ENCODE measurements at regions not wholly inside any gene's neighbourhood (a gene's known extent, or its start where the extent isn't known, plus 50 kb on each side); places are given as distances from the start of the nearest gene placed in this dataset.

DNA sequence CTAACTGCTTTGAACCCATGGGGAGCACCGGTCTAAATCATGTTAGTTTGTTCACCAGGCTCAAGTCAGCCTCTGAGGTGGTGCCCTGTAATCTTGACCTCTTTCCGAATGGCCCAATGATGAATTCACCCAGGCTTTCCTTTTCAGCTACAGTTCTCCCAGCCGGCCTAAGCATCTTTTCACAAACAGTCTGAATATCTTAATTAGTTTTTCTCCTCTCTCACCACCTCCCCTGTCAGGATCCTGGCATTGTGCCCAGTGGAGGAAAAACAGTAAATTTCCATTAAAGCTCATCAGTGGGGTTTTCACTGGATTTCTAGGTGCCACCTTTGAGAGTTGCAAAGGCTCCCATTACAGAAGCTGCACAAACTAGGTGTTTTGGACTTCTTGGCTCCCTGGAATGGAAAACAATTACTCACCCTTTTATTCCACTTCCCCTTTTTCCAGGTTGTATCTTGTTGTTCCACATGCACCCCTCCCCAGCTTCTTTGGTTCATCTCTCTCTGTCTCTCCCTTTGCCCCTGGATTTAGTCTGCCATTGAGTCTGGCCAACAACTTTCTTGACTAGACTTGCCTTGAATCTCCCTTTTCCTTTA, 69.4 kb upstream of the ADAMTSL1 start:
- DNase-seq, result no peak
- no peaks in the 10 kb centered on the region for H3K36me3 ChIP-seq (ENCODE audit: control insufficient read depth in 3 of 3, insufficient read depth in 2 of 3, low read depth in 1 of 3, low read length in 3 of 3)
- WGBS, 3 donors, result 76 to 87% (median 83%) methylated on average over 3 of the region's 3 CpGs
- H3K27ac ChIP-seq (ENCODE audit: low read depth in 1 of 3, low read length in 2 of 3), result no peak overlapping the region
- no peak overlapping the region for H3K4me3 ChIP-seq (ENCODE audit: low read depth in 1 of 3, low read length in 3 of 3)
- no peaks in the 10 kb centered on the region for H3K9me3 ChIP-seq (ENCODE audit: control insufficient read depth in 2 of 2, insufficient read depth in 1 of 2, low read depth in 1 of 2, low read length in 1 of 2)
- no peak for FAIRE-seq
- no peaks in the 10 kb centered on the region for H3K4me1 ChIP-seq (ENCODE audit: control insufficient read depth in 3 of 3, insufficient read depth in 2 of 3, low read depth in 1 of 3, low read length in 2 of 3)
- no peaks in the 10 kb centered on the region for H3K27me3 ChIP-seq (ENCODE audit: control insufficient read depth in 3 of 3, insufficient read depth in 3 of 3, low read length in 3 of 3)

DNA sequence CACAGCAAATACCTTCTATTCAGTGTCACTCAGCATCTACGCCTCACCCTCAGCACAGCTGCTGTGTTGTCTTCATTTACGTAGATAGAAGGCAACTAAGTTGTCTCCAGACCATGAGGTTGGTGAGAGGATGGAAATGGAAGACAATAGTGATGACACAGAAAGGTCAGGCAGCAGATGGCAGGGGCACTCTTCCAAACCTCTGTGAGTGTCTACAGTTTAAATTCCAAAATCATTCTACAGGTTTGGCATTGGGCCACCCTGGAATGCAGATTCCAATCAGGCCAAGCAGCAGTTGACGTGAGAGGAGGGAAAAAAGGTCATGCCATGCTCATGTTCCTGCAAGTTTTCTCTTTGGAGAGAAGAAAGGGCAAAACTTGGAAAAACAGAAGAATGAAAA, 68.7 kb upstream of the ADAMTSL1 start:
- Histone ChIP-seq H3K27ac (ENCODE audit: low read depth in 1 of 3, low read length in 2 of 3) (no peak overlapping the region), H3K27me3 (ENCODE audit: control insufficient read depth in 3 of 3, insufficient read depth in 3 of 3, low read length in 3 of 3) (no peaks in the 10 kb centered on the region), H3K36me3 (ENCODE audit: control insufficient read depth in 3 of 3, insufficient read depth in 2 of 3, low read depth in 1 of 3, low read length in 3 of 3) (no peaks in the 10 kb centered on the region), H3K9me3 (ENCODE audit: control insufficient read depth in 2 of 2, insufficient read depth in 1 of 2, low read depth in 1 of 2, low read length in 1 of 2) (no peaks in the 10 kb centered on the region), H3K4me3 (ENCODE audit: low read depth in 1 of 3, low read length in 3 of 3) (no peak overlapping the region), H3K4me1 (ENCODE audit: control insufficient read depth in 3 of 3, insufficient read depth in 2 of 3, low read depth in 1 of 3, low read length in 2 of 3) (no peaks in the 10 kb centered on the region)
- DNase-seq (no peak), FAIRE-seq (no peak)
- 76 to 90% (median 86%) methylated on average over 3 of the region's 3 CpGs for WGBS, 3 donors

DNA sequence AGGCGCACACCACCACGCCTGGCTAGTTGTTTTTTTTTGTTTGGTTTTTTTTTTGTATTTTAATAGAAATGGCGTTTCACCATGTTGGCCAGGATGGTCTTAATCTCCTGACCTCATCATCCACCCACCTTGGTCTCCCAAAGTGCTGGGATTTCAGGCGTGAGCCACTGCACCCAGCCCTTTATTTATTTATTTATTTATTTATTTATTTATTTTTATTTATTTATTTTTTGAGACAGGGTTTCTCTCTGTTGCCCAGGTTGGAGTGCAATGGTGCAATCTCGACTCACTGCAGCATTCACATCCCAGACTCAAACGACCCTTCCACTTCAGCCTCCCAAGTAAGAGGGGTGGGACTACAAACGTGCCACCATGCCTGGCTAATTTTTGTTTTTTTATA, 63.0 kb upstream of the ADAMTSL1 start:
- no peak overlapping the region for H3K27ac ChIP-seq (ENCODE audit: low read depth in 1 of 3, low read length in 2 of 3)
- H3K4me1 ChIP-seq (ENCODE audit: control insufficient read depth in 3 of 3, insufficient read depth in 2 of 3, low read depth in 1 of 3, low read length in 2 of 3), result no peaks in the 10 kb centered on the region
- H3K9me3 ChIP-seq (ENCODE audit: control insufficient read depth in 2 of 2, insufficient read depth in 1 of 2, low read depth in 1 of 2, low read length in 1 of 2), result no peaks in the 10 kb centered on the region
- H3K36me3 ChIP-seq (ENCODE audit: control insufficient read depth in 3 of 3, insufficient read depth in 2 of 3, low read depth in 1 of 3, low read length in 3 of 3), result no peaks in the 10 kb centered on the region
- H3K4me3 ChIP-seq (ENCODE audit: low read depth in 1 of 3, low read length in 3 of 3), result no peak overlapping the region
- no peak for DNase-seq
- no peak for FAIRE-seq
- WGBS, 3 donors, result 83 to 86% (median 83%) methylated on average over 7 of the region's 7 CpGs
- peaks cover 0 to 3% (median 0%) of the 10 kb centered on the region in 3 donors for H3K27me3 ChIP-seq (ENCODE audit: control insufficient read depth in 3 of 3, insufficient read depth in 3 of 3, low read length in 3 of 3)

DNA sequence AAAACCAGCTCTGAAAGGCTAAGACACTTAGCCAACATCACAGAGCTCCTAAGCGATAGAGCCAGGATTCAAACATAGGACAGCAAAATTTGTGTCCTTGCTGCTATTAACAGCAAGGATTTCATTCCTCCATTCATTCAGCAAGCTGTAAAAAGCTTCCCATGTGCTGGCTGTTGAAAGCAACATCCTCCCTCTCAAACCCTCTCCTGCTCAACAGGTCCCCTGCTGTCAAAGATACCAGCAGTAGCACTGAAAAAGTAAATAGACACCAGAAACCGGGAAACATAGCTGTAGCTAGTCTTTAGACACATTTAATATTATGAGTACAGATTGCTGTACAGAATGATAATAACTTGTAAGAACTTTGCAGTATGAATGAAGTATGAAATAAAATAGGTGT, 52.6 kb upstream of the ADAMTSL1 start:
- H3K4me1 ChIP-seq (ENCODE audit: control insufficient read depth in 3 of 3, insufficient read depth in 2 of 3, low read depth in 1 of 3, low read length in 2 of 3), result no peaks in the 10 kb centered on the region
- no peaks in the 10 kb centered on the region for H3K9me3 ChIP-seq (ENCODE audit: control insufficient read depth in 2 of 2, insufficient read depth in 1 of 2, low read depth in 1 of 2, low read length in 1 of 2)
- no peaks in the 10 kb centered on the region for H3K27me3 ChIP-seq (ENCODE audit: control insufficient read depth in 3 of 3, insufficient read depth in 3 of 3, low read length in 3 of 3)
- DNase-seq, result no peak
- WGBS, 3 donors, result 58 to 73% (median 66%) methylated on average over 2 of the region's 2 CpGs
- no peak overlapping the region for H3K4me3 ChIP-seq (ENCODE audit: low read depth in 1 of 3, low read length in 3 of 3)
- H3K36me3 ChIP-seq (ENCODE audit: control insufficient read depth in 3 of 3, insufficient read depth in 2 of 3, low read depth in 1 of 3, low read length in 3 of 3), result no peaks in the 10 kb centered on the region
- H3K27ac ChIP-seq (ENCODE audit: low read depth in 1 of 3, low read length in 2 of 3), result no peak overlapping the region
- FAIRE-seq, result no peak

DNA sequence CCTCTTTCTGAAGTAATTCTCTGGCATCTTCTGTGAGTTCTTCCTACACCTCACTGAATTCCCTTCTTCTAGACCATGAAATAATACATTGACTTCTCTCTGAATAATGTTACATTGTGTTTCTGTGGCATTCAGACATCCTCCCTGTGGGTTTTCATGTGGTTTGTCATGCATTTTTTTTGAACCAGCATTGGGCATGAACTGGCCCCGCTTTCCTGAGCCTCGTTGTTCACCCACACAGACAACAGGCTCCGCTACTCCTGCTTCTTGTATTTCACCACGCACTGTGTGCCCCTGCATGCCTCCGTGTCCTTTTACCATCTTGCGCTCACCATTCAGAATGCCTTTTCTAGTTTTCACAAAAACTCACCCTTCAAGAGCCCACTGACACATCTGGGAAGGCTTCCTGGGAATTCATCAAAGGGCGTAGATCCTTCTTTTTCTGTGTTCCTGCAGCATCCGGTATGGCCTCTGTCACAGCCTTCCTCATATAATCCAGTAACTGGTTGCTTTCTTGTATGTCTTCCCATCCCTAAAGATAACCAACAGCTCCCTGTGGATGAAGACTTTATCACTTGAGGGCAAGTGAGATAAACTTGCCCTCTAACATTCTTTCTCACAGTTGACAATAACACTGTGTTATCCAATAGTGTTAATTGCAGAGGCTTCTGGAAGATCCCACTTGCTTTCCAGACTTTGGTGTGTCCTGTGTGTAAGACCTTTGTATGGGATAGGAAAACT, 51.5 kb upstream of the ADAMTSL1 start:
- H3K27me3 ChIP-seq (ENCODE audit: control insufficient read depth in 3 of 3, insufficient read depth in 3 of 3, low read length in 3 of 3), result no peaks in the 10 kb centered on the region
- H3K4me1 ChIP-seq (ENCODE audit: control insufficient read depth in 3 of 3, insufficient read depth in 2 of 3, low read depth in 1 of 3, low read length in 2 of 3), result no peaks in the 10 kb centered on the region
- H3K27ac ChIP-seq (ENCODE audit: low read depth in 1 of 3, low read length in 2 of 3), result no peak overlapping the region
- FAIRE-seq, result no peak
- no peaks in the 10 kb centered on the region for H3K36me3 ChIP-seq (ENCODE audit: control insufficient read depth in 3 of 3, insufficient read depth in 2 of 3, low read depth in 1 of 3, low read length in 3 of 3)
- H3K4me3 ChIP-seq (ENCODE audit: low read depth in 1 of 3, low read length in 3 of 3), result no peak overlapping the region
- no peaks in the 10 kb centered on the region for H3K9me3 ChIP-seq (ENCODE audit: control insufficient read depth in 2 of 2, insufficient read depth in 1 of 2, low read depth in 1 of 2, low read length in 1 of 2)
- DNase-seq, result no peak
- 79 to 92% (median 84%) methylated on average over 8 of the region's 8 CpGs for WGBS, 3 donors

DNA sequence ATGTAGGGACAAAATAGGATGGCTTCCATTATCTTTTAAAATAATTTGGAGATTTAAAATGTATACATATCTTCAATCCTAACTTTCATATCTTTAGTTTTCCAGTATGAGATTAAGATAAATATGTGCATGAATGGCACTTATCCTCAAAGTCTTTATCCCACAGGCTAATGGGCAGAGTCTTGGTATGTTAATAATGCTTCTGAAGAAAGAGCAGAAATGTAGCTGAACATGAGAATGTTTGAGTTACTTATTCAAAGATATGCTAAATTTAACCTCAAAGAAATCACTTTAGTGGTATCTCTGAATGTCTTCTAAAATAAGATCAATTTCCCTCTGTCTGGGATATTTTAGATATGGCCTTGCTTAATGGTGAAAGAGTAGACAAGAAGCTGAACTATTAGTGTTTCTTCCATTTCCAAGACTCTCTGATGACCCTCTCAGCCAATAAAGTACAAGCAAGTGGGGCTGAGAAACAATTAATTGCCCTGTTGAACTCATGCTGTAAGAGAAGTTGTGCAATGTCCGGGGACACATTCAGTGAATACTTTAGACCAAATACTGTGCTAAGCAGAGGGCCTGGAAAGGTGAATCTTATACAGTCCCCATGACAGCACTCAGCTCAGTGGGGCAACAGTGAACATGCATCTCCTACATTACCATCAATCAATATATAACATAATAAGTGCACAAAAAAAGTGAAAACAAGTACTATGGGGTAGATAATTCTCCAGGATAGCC, 50.0 kb upstream of the ADAMTSL1 start:
- no peaks in the 10 kb centered on the region for H3K4me1 ChIP-seq (ENCODE audit: control insufficient read depth in 3 of 3, insufficient read depth in 2 of 3, low read depth in 1 of 3, low read length in 2 of 3)
- no peak overlapping the region for H3K27ac ChIP-seq (ENCODE audit: low read depth in 1 of 3, low read length in 2 of 3)
- DNase-seq (peak in 1 of 2 donors; percentile 23), FAIRE-seq (no peak)
- no peaks in the 10 kb centered on the region for H3K27me3 ChIP-seq (ENCODE audit: control insufficient read depth in 3 of 3, insufficient read depth in 3 of 3, low read length in 3 of 3)
- no peak overlapping the region for H3K4me3 ChIP-seq (ENCODE audit: low read depth in 1 of 3, low read length in 3 of 3)
- WGBS, 3 donors, result 52 to 75% (median 61%) methylated on average over 1 of the region's 1 CpG
- no peaks in the 10 kb centered on the region for H3K9me3 ChIP-seq (ENCODE audit: control insufficient read depth in 2 of 2, insufficient read depth in 1 of 2, low read depth in 1 of 2, low read length in 1 of 2)
- no peaks in the 10 kb centered on the region for H3K36me3 ChIP-seq (ENCODE audit: control insufficient read depth in 3 of 3, insufficient read depth in 2 of 3, low read depth in 1 of 3, low read length in 3 of 3)

Data from small intestine (tissue), 7 donors.